Heart left ventricle (tissue), 16 donors: ENCODE measurements at regions not wholly inside any gene's neighbourhood (a gene's known extent, or its start where the extent isn't known, plus 50 kb on each side); places are given as distances from the start of the nearest gene placed in this dataset.

Source experiments
- ATAC-seq, 4 donors: fragments of 200-7000 bp; cut with Tn5 transposase; one replicate each; pipeline ENCODE4 v1.9.1; 2020 to 2022; ENCODE audit warnings: moderate library complexity in 4 of 4, mild to moderate bottlenecking in 3 of 4, moderate number of reproducible peaks in 1 of 4
- DNase-seq, 5 donors: peaks; one replicate each; pipeline ENCODE4 v3.0.0-alpha.2; 2020
- H3K27ac ChIP-seq, 12 donors: fragments of 200-600 bp; sonication (generic) in 4 of 12; one replicate each; pipeline versions ENCODE4 v1.5.0 to v1.8.0; 2016 to 2022; ENCODE audit warnings: mild to moderate bottlenecking in 2 of 12
- H3K27me3 ChIP-seq, 9 donors: fragments of 200-600 bp; sonication (generic) in 2 of 9; one replicate each; pipeline versions ENCODE4 v1.5.1 to v1.8.0; 2016 to 2022; ENCODE audit warnings: mild to moderate bottlenecking in 3 of 9
- H3K36me3 ChIP-seq, 9 donors: fragments of 200-600 bp; sonication (generic) in 2 of 9; one replicate each; pipeline versions ENCODE4 v1.5.0 to v1.8.0; 2018 to 2022; ENCODE audit warnings: mild to moderate bottlenecking in 2 of 9
- H3K4me1 ChIP-seq, 12 donors: fragments of 200-600 bp; sonication (generic) in 4 of 12; one replicate each; pipeline versions ENCODE4 v1.5.0 to v1.8.0; 2016 to 2022; ENCODE audit warnings: mild to moderate bottlenecking in 3 of 12
- H3K4me3 ChIP-seq, 12 donors: fragments of 200-600 bp; sonication (generic) in 4 of 12; one replicate each; pipeline versions ENCODE4 v1.5.0 to v1.8.0; 2017 to 2022; ENCODE audit warnings: mild to moderate bottlenecking in 9 of 12, moderate library complexity in 4 of 12
- H3K9me3 ChIP-seq, 12 donors: fragments of 200-600 bp; sonication (generic) in 4 of 12; one replicate each; pipeline versions ENCODE4 v1.5.0 to v1.8.0; 2016 to 2022; ENCODE audit warnings: mild to moderate bottlenecking in 1 of 12
- POLR2A ChIP-seq, 2 donors: fragments of 450-650 bp; IDR thresholded peaks; one replicate each; pipeline ENCODE4 v1.6.1; 2017; ENCODE audit warnings: antibody characterized with exemption in 2 of 2, mild to moderate bottlenecking in 2 of 2, moderate library complexity in 2 of 2
- WGBS, 4 donors: extraction: QIAGEN DNeasy Blood & Tissue Kit in 2 of 4; methylation state at CpG; one replicate each; pipeline versions ENCODE4 v1.1.5 to v1.1.7; 2013 to 2018; 5-methylcytosine and 5-hydroxymethylcytosine counted together
- intact Hi-C, 10 donors: fragments of 100-400 bp; cut with DNase I; formaldehyde crosslinking; loops; one replicate each; pipeline versions ENCODE4 v1.11.1 to v1.14.2; 2022
- TF ChIP-seq, protein P1 (sequence below), 12 donors: fragments of 200-600 bp; sonication (generic) in 4 of 12; IDR thresholded peaks; one replicate each; pipeline versions ENCODE4 v1.5.0 to v1.8.0; 2018 to 2022; ENCODE audit warnings: antibody characterized with exemption in 12 of 12, mild to moderate bottlenecking in 5 of 12
- donor health status: ischemic (EF 13 %, LVEDD 7.1; RV severe dilation, severe dysfunction).
- donor health status: healthy with polysubstance abuse.
- donor health status: DM: no; HTN: yes; CAD: no.
- donor health status: DM: no; HTN: no; CAD: no.
- donor health status: ischemic (EF 25% LVEDD 6.9; RV normal size, moderate dysfunction).
- donor health status: ischemic (EF 25% LVEDD 5.7; RV mildly dilated, moderate dysfunction).
- donor health status: healthy.
- donor health status: DM: yes; HTN: yes; CAD: no.
- donor health status: ischemic (EF 35%, LVEDD 5.7; RV mildly dilated, moderate dysfunction).
- donor health status: nonischemic (EF 11% LVEDD 7.7; RV severe dilation, severe dysfunction).
- donor health status: DM: yes; HTN: yes; CAD: no.
- donor health status: PGD.
- donor health status: ischemic (EF 29% LVEDD 5.4; RV normal size, mild dysfunction).
- donor health status: nonischemic (EF 23%, LVEDD 6.1; RV moderate dilation, normal function).

DNA sequence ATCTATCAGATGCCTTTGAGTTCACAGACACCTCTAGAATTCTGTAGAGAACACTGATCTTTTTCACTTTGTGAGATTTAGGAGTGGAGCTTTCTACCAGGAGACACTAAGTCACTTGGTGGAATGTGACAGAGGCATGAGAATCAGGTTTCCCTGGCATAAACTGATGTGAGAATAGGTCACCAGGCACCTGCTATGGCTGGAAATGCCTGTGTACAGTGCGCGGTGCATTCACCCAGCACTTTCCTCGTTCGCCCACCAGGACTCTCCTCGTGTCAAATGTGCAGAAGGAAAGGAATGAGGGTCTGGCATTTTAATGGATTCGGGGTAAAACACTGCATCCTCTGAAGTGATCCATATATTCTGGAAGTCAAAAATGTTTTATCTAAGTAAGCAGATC lies 281.8 kb upstream of the TUT7 start:
- no peak overlapping the region for H3K4me3 ChIP-seq
- no peak overlapping the region for H3K27ac ChIP-seq
- intact Hi-C loops, result loop anchor here in 4 of 10 donors (5.0 to 10.0 kb wide), 4 partner anchors 51 to 689 kb away; partner anchors contain the start of gene GAS1 (in 1 of the 4)

GRCh38 chr9:86634501-86634900 lies 280.3 kb upstream of the TUT7 start:
- H3K36me3 ChIP-seq, result no peaks in the 10 kb centered on the region
- peaks cover 0 to 5% (median 0%) of the 10 kb centered on the region in 12 donors for H3K9me3 ChIP-seq
- 90 to 100% (median 93%) methylated on average over 1 of the region's 1 CpG for WGBS, 4 donors
- ATAC-seq, result no peak
- intact Hi-C loops, result loop anchor here in 1 of 10 donors (10.0 kb wide), 1 partner anchor 690 kb away; no protein-coding TSS in a partner anchor
- H3K27me3 ChIP-seq, result peaks cover 0 to 12% (median 0%) of the 10 kb centered on the region in 9 donors
- H3K4me1 ChIP-seq, result no peaks in the 10 kb centered on the region
- no peak overlapping the region for H3K4me3 ChIP-seq
- no peak for DNase-seq
- H3K27ac ChIP-seq, result no peak overlapping the region
- TF ChIP-seq POLR2A (IDR thresholded peaks at IDR 0.05), result no peak
- TF ChIP-seq, protein P1, sequence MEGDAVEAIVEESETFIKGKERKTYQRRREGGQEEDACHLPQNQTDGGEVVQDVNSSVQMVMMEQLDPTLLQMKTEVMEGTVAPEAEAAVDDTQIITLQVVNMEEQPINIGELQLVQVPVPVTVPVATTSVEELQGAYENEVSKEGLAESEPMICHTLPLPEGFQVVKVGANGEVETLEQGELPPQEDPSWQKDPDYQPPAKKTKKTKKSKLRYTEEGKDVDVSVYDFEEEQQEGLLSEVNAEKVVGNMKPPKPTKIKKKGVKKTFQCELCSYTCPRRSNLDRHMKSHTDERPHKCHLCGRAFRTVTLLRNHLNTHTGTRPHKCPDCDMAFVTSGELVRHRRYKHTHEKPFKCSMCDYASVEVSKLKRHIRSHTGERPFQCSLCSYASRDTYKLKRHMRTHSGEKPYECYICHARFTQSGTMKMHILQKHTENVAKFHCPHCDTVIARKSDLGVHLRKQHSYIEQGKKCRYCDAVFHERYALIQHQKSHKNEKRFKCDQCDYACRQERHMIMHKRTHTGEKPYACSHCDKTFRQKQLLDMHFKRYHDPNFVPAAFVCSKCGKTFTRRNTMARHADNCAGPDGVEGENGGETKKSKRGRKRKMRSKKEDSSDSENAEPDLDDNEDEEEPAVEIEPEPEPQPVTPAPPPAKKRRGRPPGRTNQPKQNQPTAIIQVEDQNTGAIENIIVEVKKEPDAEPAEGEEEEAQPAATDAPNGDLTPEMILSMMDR (IDR thresholded peaks at IDR 0.05), result no peak

More for the DNA sequence above, 281.8 kb upstream of the TUT7 start:
- peaks cover 0 to 5% (median 0%) of the 10 kb centered on the region in 12 donors for H3K9me3 ChIP-seq
- no peaks in the 10 kb centered on the region for H3K4me1 ChIP-seq
- TF ChIP-seq, protein P1 (IDR thresholded peaks at IDR 0.05), result no peak
- no peak for TF ChIP-seq POLR2A (IDR thresholded peaks at IDR 0.05)
- H3K27me3 ChIP-seq, result peaks cover 0 to 12% (median 0%) of the 10 kb centered on the region in 9 donors
- H3K36me3 ChIP-seq, result no peaks in the 10 kb centered on the region
- 92 to 97% (median 93%) methylated on average over 6 of the region's 6 CpGs for WGBS, 4 donors
- ATAC-seq, result no peak
- DNase-seq, result no peak

DNA sequence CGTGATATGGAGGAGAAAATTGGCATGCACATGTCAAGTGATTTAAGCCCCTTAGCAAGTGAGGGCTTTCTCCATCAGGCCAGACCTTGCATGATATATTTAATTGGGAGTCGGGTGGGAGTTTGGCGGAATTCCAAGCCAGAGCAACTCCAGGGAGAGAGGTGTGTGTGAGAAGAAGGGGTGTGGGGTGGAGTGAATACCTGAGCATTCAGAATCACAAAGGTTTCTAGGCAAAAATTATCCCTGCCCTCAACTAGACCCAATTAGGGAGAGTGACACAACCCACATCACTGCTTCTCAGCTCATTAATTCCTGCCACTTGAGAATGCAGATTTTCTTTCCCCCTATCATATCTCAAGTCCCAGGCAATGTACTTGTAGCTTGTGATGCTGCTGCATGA lies 279.7 kb upstream of the TUT7 start:
- Histone ChIP-seq H3K9me3 (peaks cover 0 to 5% (median 0%) of the 10 kb centered on the region in 12 donors), H3K27ac (no peak overlapping the region), H3K27me3 (peaks cover 0 to 12% (median 0%) of the 10 kb centered on the region in 9 donors), H3K4me3 (no peak overlapping the region), H3K36me3 (no peaks in the 10 kb centered on the region), H3K4me1 (no peaks in the 10 kb centered on the region)
- ATAC-seq (no peak), DNase-seq (no peak)
- intact Hi-C loops, result loop anchor here in 1 of 10 donors (10.0 kb wide), 1 partner anchor 691 kb away; no protein-coding TSS in a partner anchor
- TF ChIP-seq, protein P1 (IDR thresholded peaks at IDR 0.05), result no peak
- TF ChIP-seq POLR2A (IDR thresholded peaks at IDR 0.05), result no peak
- 75 to 84% (median 80%) methylated on average over 3 of the region's 3 CpGs for WGBS, 4 donors

GRCh38 chr9:86632537-86632936 lies 278.3 kb upstream of the TUT7 start:
- no peak overlapping the region for H3K27ac ChIP-seq
- 91 to 93% (median 92%) methylated on average over 4 of the region's 4 CpGs for WGBS, 4 donors
- peaks cover 0 to 5% (median 0%) of the 10 kb centered on the region in 12 donors for H3K9me3 ChIP-seq
- no peak overlapping the region for H3K4me3 ChIP-seq
- no peaks in the 10 kb centered on the region for H3K4me1 ChIP-seq
- DNase-seq (peak in 1 of 5 donors; percentile 52), ATAC-seq (peak in 1 of 4 donors; percentile 52)
- H3K27me3 ChIP-seq, result peaks cover 0 to 12% (median 0%) of the 10 kb centered on the region in 9 donors
- H3K36me3 ChIP-seq, result no peaks in the 10 kb centered on the region
- intact Hi-C loops, result loop anchor here in 1 of 10 donors (10.0 kb wide), 1 partner anchor 692 kb away; no protein-coding TSS in a partner anchor
- no peak for TF ChIP-seq POLR2A (IDR thresholded peaks at IDR 0.05)
- TF ChIP-seq, protein P1 (IDR thresholded peaks at IDR 0.05), result no peak
